Erythroblast (primary cell): ENCODE measurements at regions not wholly inside any gene's neighbourhood (a gene's known extent, or its start where the extent isn't known, plus 50 kb on each side); places are given as distances from the start of the nearest gene placed in this dataset.
"Not testable (repeated sequence)": the region's sequence is repeated elsewhere in the genome, so short reads cannot be mapped to it uniquely, and the experiment has no call there.

Source experiments
- DNase-seq, 2 experiments: peaks; one replicate each; lab custom pipeline; 2025; lab: John Stamatoyannopoulos, UW
- GATA1 ChIP-seq: IDR thresholded peaks from 2 replicates; pipeline ENCODE4 v1.6.1; 2011; ENCODE audit warnings: low read depth, mild to moderate bottlenecking, control low read depth, low read length, moderate library complexity
- POLR2A ChIP-seq: IDR thresholded peaks from 2 replicates; pipeline ENCODE4 v1.6.1; 2011; ENCODE audit warnings: mild to moderate bottlenecking, low read length

DNA sequence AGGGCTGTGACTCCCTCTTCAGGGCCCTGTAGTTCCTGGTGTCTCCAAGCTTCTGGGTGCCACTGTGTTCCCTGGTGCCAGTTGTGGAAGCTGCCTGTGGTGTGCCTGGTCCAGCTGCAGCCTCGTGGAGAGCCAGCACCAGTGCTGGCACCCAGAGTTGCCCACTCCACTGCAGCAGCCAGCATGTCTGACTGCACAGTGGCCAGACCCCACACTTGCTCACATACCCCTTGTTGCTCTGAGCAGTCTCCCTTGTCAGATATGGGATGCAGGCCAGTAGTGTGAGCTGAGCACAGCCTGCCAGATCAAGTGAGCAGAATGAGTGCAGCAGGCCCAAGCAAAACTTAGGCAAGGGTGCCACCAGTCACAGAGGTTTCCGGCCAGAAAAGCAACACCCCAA, 108.6 kb downstream of the ZMAT1 start:
- TF ChIP-seq GATA1 (no peak), POLR2A (no peak)

DNA sequence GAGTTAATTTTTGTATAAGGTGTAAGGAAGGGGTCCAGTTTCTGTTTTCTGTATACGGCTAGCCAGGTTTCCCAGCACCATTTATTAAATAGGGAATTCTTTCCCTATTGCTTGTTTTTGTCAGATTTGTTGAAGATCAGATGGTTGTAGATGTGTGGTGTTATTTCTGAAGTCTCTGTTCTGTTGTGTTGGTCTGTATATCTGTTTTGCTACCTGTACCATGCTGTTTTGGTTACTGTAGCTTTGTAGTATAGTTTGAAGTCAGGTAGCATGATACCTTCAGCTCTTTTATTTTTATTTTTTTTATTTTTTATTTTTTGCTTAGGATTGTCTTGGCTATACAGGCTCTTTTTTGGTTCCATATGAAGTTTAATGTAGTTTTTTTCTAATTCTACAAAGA, 114.1 kb downstream of the ZMAT1 start:
- DNase-seq: not testable (repeated sequence)

More for the DNA sequence above, 108.6 kb downstream of the ZMAT1 start:
- no peak for DNase-seq

DNA sequence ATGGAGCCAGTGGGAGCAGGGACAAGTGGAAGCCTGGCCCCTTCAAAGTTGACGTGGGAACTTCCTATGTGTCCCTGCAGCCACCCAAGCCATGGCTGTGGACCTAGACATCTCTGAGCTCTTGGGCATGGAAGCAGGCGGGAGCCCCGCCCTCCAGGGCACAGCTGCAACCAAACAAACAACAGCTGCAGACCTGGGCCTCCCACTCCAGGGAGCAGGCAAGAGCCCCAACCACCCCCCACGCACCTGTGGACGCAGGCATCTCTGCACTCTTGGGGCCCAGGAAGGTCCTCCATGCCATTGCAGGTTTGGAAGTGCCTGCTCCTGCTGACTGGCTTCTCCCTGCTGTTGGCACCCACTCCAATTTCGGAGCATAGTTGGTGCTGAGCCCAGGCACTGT, 118.6 kb downstream of the ZMAT1 start:
- no peak for TF ChIP-seq GATA1
- no peak for TF ChIP-seq POLR2A

DNA sequence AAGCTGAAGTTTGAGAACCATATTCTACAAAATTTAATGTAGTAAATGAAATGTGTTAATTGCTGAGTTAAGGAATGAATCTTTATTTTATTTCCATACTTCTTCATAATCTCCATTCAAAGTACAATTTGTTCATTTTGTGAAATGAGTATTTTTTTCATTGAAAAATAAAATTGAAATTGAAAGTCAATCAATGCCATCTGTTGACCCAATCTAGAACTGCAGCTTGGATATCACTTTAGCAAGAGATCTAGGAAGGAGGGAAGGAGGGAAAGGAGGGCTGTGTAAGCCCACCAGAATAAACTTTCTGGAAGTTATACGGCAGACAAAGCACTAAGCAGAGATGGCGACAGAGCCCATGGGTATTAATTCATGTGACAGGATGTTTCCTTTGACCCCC, 128.4 kb downstream of the ZMAT1 start:
- no peak for TF ChIP-seq POLR2A
- TF ChIP-seq GATA1: no peak

More for the DNA sequence above, 118.6 kb downstream of the ZMAT1 start:
- no peak for DNase-seq

DNA sequence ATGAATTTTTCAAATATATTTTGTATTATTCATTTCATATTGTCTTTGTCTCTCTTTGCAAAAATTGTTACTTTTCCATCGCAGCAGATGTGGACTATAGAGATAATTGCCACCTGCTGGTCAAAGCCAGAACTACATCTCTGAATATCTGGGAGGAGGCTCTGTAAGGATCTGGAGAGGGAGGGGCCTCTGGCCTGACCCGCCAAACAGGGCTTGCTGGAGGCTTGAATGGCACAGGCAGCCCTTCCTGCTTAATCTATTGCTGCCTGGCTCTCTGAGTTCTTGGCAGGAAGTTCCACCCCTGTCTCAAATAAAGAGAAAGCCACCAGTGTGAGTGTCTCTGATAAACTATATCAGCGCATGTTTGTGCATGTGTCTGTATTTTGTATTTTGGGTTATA, 132.4 kb downstream of the ZMAT1 start:
- TF ChIP-seq GATA1 (no peak), POLR2A (no peak)
- DNase-seq: peak; percentile 91 to 92

More for the DNA sequence above, 128.4 kb downstream of the ZMAT1 start:
- DNase-seq: peak; percentile 10 to 36

DNA sequence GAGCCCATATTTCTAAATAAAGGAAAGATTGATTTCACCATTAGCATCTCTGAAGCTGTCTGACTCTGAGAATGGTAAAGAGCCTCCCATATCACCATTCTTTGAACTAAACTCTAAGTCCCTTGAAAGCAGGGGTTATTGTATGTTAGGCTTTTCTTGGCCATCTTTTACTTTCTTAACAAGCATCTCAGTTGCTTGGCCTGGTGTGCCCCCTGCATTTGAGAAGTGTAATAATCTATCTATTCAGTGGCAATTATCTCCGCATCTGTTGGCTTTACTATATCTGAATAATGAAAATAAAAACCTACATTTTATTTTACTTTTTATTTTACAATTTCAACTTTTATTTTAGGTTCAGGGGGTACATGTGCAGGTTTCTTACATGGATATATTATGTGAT, 128.3 kb upstream of the ARMCX2 start:
- no peak for TF ChIP-seq POLR2A
- TF ChIP-seq GATA1: no peak
- peak in 1 of 2 experiments; percentile 0 for DNase-seq

DNA sequence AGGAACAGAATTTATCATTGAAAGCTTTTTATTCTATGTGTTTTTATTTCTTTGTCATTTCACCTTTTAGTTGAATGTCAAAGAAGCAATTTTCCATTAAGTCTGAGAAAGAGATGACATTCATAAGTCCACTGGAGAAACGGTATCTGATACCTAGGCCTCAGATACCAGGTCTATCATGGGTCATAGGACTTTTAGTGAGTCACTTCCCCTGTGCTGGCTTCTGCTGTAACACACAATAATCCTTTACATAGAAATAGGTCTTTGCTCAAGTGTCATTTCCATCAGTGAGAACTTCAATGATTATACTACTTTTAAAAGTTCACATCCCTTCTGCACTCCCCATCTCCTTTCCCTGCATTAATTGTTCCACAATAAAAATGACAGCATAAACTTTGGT, 125.5 kb upstream of the ARMCX2 start:
- TF ChIP-seq POLR2A: no peak
- no peak for TF ChIP-seq GATA1
- no peak for DNase-seq

DNA sequence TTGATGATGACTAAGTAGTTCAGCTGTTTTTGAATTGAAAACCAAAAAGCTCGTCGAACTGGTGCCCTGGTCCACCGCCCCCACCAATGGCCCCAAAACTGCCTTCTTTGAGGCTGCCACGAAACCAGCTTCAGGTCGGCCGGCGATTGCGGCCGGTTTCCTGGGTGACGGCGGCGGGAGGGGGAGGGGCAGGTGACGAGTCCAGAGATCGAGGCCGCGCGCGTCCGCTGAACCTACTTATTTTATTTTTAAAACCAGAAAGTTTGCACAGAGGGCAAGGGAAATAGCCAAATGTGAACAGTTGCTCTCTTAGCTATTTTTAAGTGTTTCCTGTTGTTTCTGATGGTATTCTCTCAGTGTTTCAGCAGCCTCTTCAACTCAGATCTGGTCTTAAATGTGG, 120.8 kb upstream of the ARMCX2 start:
- not testable (repeated sequence) for DNase-seq

DNA sequence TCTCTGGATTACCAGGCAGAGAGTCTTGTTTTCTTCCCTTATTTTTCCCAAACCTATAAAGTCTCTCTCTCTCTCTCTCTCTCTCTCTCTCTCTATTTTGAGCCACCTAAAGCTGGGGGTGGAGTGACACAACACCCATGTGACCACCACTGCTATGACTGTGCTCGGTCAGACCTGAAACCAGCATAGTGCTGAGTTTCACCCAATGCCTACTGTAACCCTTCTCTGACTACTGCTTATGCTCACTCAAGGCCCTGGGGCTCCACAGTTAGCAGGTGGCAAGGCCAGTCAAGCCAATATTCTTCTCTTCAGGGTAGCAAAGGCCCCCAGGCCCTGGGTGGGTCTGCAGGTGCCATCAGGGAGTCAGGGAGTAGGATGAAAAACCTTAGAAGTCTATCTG, 114.7 kb upstream of the ARMCX2 start:
- no peak for DNase-seq
- no peak for TF ChIP-seq POLR2A

DNA sequence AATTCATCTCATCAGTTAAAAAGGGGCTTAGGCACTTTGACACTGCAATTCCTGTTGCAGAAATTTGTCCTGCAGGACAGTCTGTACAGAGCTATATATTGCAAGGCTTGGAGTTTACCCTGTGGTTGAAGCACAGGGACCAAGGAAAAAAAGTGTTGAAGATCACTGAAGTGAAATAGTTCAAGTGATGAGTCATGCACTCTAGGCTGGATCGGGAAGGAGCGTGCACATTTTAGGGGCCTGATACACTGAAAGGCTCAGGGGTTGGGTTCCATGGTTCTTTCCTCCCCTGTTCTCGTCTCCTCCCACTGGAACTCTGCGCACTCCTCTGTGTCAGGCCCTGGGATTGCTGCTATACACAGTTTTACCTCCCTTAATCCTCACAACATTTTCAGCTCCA, 104.9 kb upstream of the ARMCX2 start:
- no peak for DNase-seq
- no peak for TF ChIP-seq GATA1
- no peak for TF ChIP-seq POLR2A

DNA sequence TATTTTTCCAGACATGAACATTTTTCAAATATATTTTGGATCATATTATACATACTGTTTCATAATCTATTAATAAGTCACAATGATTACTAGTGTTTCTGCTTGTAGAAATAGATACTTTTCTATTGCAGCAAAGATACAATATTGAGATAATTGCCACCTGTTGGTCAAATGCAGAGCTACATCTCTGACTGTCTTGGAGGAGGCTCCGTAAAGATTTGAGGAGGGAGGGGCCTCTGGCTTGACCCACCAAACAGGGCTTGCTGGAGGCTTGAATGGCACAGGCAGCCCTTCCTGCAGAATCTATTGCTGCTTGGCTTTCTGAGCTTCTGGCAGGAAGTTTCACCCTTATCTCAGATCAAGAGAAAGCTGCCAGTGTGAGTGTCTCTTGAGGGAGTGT, 99.3 kb upstream of the ARMCX2 start:
- peak; percentile 41 to 42 for DNase-seq
- TF ChIP-seq GATA1 (no peak), POLR2A (no peak)

DNA sequence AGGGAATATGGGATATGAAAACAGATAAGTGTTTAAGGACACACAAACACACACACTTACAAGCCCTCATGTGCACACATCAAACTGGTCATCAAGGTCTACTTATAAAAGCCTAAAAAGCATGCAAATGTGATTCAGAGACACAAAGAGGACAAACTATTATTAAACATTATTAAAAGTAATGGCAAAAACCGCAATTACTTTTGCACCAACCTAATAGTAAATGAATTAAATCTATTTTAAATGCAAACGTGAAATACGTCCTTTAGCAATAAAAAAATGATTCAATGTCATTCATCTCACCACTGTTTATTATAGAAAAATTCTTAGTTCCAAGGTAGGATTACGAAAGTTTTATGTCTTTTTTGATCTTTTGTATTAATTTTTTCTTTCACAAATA, 91.1 kb upstream of the ARMCX2 start:
- no peak for DNase-seq

DNA sequence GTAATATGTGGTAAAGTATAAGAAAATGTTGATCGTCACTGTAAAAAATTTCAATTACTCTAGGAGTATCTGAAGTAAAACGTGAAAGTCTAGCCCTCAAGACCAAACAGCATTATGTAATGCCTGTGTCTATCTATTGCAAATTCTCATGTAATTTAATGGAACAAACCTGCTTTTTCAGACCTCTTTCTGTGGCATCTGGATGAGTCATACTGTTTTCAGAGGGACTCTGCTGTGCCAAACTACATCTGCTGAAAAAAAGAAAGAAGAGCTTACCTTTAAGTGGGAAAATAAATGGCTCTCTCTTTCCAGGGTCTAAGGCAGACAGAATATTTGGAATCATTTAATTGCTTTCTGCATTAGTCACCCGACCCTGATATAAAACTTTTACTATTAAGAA, 89.8 kb upstream of the ARMCX2 start:
- DNase-seq: peak in 1 of 2 experiments; percentile 29
- TF ChIP-seq GATA1: no peak
- no peak for TF ChIP-seq POLR2A

More for the DNA sequence above, 91.1 kb upstream of the ARMCX2 start:
- TF ChIP-seq GATA1: no peak
- no peak for TF ChIP-seq POLR2A

DNA sequence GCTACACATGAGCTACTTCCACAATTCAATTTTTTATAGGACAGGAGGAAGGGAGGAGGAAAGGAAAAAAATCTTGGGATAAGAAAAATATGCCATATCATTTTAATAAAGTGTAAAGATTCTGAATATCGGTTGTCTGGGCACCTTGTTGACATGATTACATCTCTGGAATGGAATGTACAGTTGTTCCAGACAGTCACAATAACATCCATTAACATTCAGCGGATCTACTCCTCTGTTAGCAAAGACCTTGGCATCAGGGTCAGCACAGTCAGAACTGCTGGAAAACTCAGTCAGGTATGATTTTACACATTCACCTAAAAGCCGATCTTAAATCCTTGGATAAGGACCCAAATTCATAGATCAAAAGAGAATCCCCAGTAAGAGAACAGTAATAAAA, 85.4 kb upstream of the ARMCX2 start:
- DNase-seq: no peak
- TF ChIP-seq POLR2A (no peak), GATA1 (no peak)

DNA sequence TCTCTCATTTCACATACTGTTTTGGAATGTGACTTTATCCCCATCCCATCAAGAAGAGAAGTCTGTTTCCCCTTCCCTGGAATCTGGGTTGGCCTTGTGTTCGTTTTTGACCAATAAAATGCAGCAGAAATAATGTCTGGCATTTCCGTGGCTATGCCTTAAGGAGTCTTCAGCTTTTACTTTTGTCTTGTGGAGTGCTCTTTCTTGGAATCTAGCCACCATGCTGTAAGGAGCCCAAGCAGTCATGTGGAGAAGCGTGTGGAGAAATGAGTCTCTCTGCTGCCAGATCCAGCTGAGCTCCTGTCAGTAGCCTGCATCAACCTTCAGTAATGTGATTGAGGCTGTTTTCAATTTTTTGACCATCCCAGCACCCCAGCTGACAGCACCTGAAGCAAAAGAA, 84.4 kb upstream of the ARMCX2 start:
- TF ChIP-seq POLR2A (no peak), GATA1 (no peak)
- no peak for DNase-seq

DNA sequence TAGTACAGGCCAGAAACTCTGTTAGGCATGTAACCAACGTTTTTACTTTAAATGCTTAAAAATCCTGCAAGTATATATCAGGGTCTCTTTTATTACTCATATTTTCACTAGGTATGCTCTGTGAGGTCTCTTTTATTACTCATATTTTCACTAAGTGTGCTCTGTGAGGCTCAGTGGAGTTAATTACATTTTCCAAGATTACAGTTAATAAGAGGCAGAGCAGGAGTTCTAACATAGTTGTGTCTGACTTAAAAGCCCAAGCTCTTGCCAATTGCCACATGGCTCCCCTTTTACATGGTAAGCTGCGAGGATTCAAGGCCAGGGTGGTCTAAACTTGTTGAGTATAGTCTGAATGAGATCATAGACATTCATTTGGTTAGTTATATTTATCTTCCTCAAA, 81.0 kb upstream of the ARMCX2 start:
- no peak for DNase-seq
- TF ChIP-seq POLR2A (no peak), GATA1 (no peak)

DNA sequence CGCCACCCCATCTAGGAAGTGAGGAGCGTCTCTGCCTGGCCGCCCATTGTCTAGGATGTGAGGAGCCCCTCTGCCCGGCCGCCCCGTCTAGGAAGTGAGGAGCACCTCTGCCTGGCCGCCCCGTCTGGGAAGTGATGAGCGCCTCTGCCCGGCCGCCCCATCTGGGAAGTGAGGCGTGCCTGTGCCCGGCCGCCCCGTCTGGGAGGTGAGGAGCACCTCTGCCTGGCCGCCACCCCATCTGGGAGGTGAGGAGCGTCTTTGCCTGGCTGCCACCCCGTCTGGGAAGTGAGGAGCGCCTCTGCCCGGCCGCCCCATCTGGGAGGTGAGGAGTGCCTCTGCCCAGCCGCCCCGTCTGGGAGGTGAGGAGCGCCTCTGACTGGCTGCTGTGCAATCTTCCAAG, 79.2 kb upstream of the ARMCX2 start:
- DNase-seq: not testable (repeated sequence)

DNA sequence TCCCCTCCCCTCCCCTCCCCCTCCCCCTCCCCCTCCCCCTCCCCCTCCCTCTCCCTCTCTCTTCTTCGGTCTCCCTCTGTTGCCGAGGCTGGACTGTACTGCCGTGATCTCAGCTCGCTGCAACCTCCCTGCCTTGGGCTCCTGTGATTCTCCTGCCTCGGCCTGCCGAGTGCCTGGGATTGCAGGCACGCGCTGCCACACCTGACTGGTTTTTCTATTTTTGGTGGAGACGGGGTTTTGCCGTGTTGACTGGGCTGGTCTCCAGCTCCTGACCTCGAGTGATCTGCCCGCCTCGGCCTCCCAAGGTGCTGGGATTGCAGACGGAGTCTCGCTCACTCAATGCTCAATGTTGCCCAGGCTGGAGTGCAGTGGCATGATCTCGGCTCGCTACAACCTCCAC, 78.8 kb upstream of the ARMCX2 start:
- not testable (repeated sequence) for DNase-seq
